GM23338 (cell line): ENCODE measurements at regions not wholly inside any gene's neighbourhood (a gene's known extent, or its start where the extent isn't known, plus 50 kb on each side); places are given as distances from the start of the nearest gene placed in this dataset.

ENCODE experiments used
- ATAC-seq: fragments of 200-7000 bp; cut with Tn5 transposase; 3 replicates; pipeline ENCODE4 v1.9.1; 2020
- DNase-seq: peaks from one replicate; pipeline ENCODE4 v3.0.0-alpha.2; 2015; ENCODE audit warnings: low spot score
- H2AFZ ChIP-seq: fragments of 200-600 bp; sonication (generic); 2 replicates; pipeline ENCODE4 v1.8.0; 2016; ENCODE audit warnings: antibody characterized with exemption, mild to moderate bottlenecking, moderate library complexity
- H3F3A ChIP-seq: fragments of 200-600 bp; sonication (generic); replicated peaks from 2 replicates; pipeline ENCODE4 v1.8.0; 2017; ENCODE audit warnings: antibody characterized with exemption, mixed run types, low read depth
- H3K27ac ChIP-seq: fragments of 200-600 bp; sonication (generic); 2 replicates; pipeline ENCODE4 v1.6.1; 2016; ENCODE audit warnings: low read depth
- H3K27me3 ChIP-seq: fragments of 200-600 bp; sonication (generic); 2 replicates; pipeline ENCODE4 v1.8.0; 2016; ENCODE audit warnings: mild to moderate bottlenecking, mixed run types, moderate library complexity; ENCODE audit not compliant: insufficient read depth
- H3K36me3 ChIP-seq: fragments of 200-600 bp; sonication (generic); 2 replicates; pipeline ENCODE4 v1.8.0; 2016; ENCODE audit warnings: mild to moderate bottlenecking; ENCODE audit not compliant: insufficient read depth
- H3K4me1 ChIP-seq: fragments of 200-600 bp; sonication (generic); 2 replicates; pipeline ENCODE4 v1.8.0; 2016; ENCODE audit warnings: mild to moderate bottlenecking, moderate library complexity; ENCODE audit not compliant: insufficient read depth
- H3K4me2 ChIP-seq: fragments of 200-600 bp; sonication (generic); 2 replicates; pipeline ENCODE4 v1.7.1; 2017; ENCODE audit warnings: mixed run types
- H3K4me3 ChIP-seq: fragments of 200-600 bp; sonication (generic); 2 replicates; pipeline ENCODE4 v1.6.1; 2016; ENCODE audit warnings: mixed run types
- H3K79me2 ChIP-seq: fragments of 200-600 bp; sonication (generic); replicated peaks from 2 replicates; pipeline ENCODE4 v1.8.0; 2017; ENCODE audit warnings: mild to moderate bottlenecking; ENCODE audit not compliant: insufficient read depth
- H3K9me2 ChIP-seq: fragments of 200-600 bp; sonication (generic); 2 replicates; pipeline ENCODE4 v1.8.0; 2017; ENCODE audit not compliant: insufficient read depth
- H4K20me1 ChIP-seq: fragments of 200-600 bp; sonication (generic); replicated peaks from 2 replicates; pipeline ENCODE4 v1.8.0; 2017; ENCODE audit warnings: mild to moderate bottlenecking; ENCODE audit not compliant: insufficient read depth
- H3K27ac Mint-ChIP-seq: 2 replicates; pipeline ENCODE4 v1.8.0; 2020; ENCODE audit warnings: inconsistent platforms, mild to moderate bottlenecking, moderate library complexity, mixed read lengths
- H3K27me3 Mint-ChIP-seq: 3 replicates; pipeline ENCODE4 v1.8.0; 2022; ENCODE audit warnings: low read depth, mild to moderate bottlenecking, moderate library complexity, mixed read lengths, inconsistent platforms; ENCODE audit not compliant: insufficient read depth, poor library complexity
- H3K36me3 Mint-ChIP-seq: 3 replicates; pipeline ENCODE4 v1.8.0; 2021; ENCODE audit warnings: low read depth, mild to moderate bottlenecking, inconsistent platforms, moderate library complexity, mixed read lengths
- H3K4me1 Mint-ChIP-seq: 3 replicates; pipeline ENCODE4 v1.8.0; 2020; ENCODE audit warnings: mild to moderate bottlenecking, inconsistent platforms, mixed read lengths
- H3K4me3 Mint-ChIP-seq: 3 replicates; pipeline ENCODE4 v1.8.0; 2021; ENCODE audit warnings: moderate library complexity, mild to moderate bottlenecking, inconsistent platforms, mixed read lengths
- H3K9me3 Mint-ChIP-seq: 3 replicates; pipeline ENCODE4 v1.8.0; 2020; ENCODE audit warnings: moderate library complexity, mild to moderate bottlenecking, inconsistent platforms, mixed read lengths
- CREB1 ChIP-seq: fragments of 250-450 bp; sonication (Bioruptor Pico); IDR thresholded peaks from 2 replicates; pipeline ENCODE4 v1.5.0; 2020; ENCODE audit warnings: low read depth, mild to moderate bottlenecking, moderate library complexity
- EZH2 ChIP-seq: fragments of 200-600 bp; sonication (generic); IDR thresholded peaks from one replicate; pipeline ENCODE4 v1.8.0; 2017; ENCODE audit warnings: antibody characterized with exemption, mild to moderate bottlenecking, low read depth; ENCODE audit not compliant: unreplicated experiment
- JUNB ChIP-seq: IDR thresholded peaks from one replicate; pipeline ENCODE4 v1.6.1; 2016; ENCODE audit warnings: antibody characterized with exemption; ENCODE audit not compliant: unreplicated experiment
- STAT1 ChIP-seq: IDR thresholded peaks from one replicate; pipeline ENCODE4 v1.6.1; 2016; ENCODE audit warnings: antibody characterized with exemption; ENCODE audit not compliant: unreplicated experiment
- ZNF331 ChIP-seq: fragments of 250-450 bp; sonication (Bioruptor Pico); IDR thresholded peaks from 2 replicates; pipeline ENCODE4 v1.5.0; 2020; ENCODE audit warnings: low read depth, mild to moderate bottlenecking, moderate library complexity
- TF ChIP-seq, protein P1 (sequence below): fragments of 250-450 bp; sonication (Bioruptor Pico); IDR thresholded peaks from 2 replicates; pipeline ENCODE4 v1.5.0; 2020; ENCODE audit warnings: mild to moderate bottlenecking, moderate library complexity
- TF ChIP-seq, protein P2 (sequence below), 2 experiments: fragments of 200-600 bp in 1 of 2; sonication (generic) in 1 of 2; conservative IDR thresholded peaks; 2 replicates each; pipeline versions ENCODE4 v1.5.1 to v1.6.1; 2016 to 2017; ENCODE audit warnings: antibody characterized with exemption in 2 of 2, low read depth in 2 of 2, mild to moderate bottlenecking in 2 of 2, moderate library complexity in 1 of 2

DNA sequence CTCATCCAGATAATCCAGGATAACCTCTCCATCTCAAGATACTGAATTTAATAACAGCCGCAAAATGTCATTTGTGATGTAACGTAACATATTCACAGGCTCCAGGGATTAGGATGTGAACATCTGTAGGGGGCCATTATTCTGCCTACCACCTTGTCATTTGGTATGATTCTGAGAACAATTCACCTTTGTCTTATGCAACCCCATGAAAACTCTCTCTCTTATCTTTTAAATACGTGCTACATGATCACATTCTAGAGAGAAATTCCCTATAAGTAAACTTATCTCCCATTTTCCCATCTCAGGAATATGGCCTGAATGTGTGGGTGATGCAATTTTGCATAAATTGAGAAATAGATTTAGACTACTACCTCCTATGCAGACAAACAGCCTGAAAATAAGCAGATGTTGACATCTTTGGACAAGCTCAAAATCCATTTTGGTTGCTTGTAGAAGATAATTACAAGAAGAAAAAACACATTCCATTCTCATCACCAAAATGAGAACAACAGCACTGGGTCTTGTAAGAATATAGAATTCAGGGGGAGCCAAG, 255.4 kb upstream of the STXBP5 start:
- ATAC-seq, result no peak
- H3K9me2 ChIP-seq, result no peaks in the 10 kb centered on the region; the same call in 1 of the 2 replicates
- no peaks in the 10 kb centered on the region for H4K20me1 ChIP-seq
- no peaks in the 10 kb centered on the region for H3F3A ChIP-seq
- no peaks in the 10 kb centered on the region for H3K36me3 ChIP-seq
- no peak for DNase-seq
- Mint-ChIP-seq H3K9me3 (peaks cover 4% of the 10 kb centered on the region), H3K27me3 (no peaks in the 10 kb centered on the region), H3K27ac (no peak overlapping the region), H3K36me3 (no peaks in the 10 kb centered on the region; the same call in 2 of the 3 replicates), H3K4me1 (no peaks in the 10 kb centered on the region), H3K4me3 (no peak overlapping the region)
- no peaks in the 10 kb centered on the region for H3K27me3 ChIP-seq
- no peak overlapping the region for H2AFZ ChIP-seq
- H3K4me2 ChIP-seq, result no peak overlapping the region
- TF ChIP-seq EZH2, result no peak
- TF ChIP-seq ZNF331 (CRISPR knock-in tag), result no peak
- TF ChIP-seq, protein P1, sequence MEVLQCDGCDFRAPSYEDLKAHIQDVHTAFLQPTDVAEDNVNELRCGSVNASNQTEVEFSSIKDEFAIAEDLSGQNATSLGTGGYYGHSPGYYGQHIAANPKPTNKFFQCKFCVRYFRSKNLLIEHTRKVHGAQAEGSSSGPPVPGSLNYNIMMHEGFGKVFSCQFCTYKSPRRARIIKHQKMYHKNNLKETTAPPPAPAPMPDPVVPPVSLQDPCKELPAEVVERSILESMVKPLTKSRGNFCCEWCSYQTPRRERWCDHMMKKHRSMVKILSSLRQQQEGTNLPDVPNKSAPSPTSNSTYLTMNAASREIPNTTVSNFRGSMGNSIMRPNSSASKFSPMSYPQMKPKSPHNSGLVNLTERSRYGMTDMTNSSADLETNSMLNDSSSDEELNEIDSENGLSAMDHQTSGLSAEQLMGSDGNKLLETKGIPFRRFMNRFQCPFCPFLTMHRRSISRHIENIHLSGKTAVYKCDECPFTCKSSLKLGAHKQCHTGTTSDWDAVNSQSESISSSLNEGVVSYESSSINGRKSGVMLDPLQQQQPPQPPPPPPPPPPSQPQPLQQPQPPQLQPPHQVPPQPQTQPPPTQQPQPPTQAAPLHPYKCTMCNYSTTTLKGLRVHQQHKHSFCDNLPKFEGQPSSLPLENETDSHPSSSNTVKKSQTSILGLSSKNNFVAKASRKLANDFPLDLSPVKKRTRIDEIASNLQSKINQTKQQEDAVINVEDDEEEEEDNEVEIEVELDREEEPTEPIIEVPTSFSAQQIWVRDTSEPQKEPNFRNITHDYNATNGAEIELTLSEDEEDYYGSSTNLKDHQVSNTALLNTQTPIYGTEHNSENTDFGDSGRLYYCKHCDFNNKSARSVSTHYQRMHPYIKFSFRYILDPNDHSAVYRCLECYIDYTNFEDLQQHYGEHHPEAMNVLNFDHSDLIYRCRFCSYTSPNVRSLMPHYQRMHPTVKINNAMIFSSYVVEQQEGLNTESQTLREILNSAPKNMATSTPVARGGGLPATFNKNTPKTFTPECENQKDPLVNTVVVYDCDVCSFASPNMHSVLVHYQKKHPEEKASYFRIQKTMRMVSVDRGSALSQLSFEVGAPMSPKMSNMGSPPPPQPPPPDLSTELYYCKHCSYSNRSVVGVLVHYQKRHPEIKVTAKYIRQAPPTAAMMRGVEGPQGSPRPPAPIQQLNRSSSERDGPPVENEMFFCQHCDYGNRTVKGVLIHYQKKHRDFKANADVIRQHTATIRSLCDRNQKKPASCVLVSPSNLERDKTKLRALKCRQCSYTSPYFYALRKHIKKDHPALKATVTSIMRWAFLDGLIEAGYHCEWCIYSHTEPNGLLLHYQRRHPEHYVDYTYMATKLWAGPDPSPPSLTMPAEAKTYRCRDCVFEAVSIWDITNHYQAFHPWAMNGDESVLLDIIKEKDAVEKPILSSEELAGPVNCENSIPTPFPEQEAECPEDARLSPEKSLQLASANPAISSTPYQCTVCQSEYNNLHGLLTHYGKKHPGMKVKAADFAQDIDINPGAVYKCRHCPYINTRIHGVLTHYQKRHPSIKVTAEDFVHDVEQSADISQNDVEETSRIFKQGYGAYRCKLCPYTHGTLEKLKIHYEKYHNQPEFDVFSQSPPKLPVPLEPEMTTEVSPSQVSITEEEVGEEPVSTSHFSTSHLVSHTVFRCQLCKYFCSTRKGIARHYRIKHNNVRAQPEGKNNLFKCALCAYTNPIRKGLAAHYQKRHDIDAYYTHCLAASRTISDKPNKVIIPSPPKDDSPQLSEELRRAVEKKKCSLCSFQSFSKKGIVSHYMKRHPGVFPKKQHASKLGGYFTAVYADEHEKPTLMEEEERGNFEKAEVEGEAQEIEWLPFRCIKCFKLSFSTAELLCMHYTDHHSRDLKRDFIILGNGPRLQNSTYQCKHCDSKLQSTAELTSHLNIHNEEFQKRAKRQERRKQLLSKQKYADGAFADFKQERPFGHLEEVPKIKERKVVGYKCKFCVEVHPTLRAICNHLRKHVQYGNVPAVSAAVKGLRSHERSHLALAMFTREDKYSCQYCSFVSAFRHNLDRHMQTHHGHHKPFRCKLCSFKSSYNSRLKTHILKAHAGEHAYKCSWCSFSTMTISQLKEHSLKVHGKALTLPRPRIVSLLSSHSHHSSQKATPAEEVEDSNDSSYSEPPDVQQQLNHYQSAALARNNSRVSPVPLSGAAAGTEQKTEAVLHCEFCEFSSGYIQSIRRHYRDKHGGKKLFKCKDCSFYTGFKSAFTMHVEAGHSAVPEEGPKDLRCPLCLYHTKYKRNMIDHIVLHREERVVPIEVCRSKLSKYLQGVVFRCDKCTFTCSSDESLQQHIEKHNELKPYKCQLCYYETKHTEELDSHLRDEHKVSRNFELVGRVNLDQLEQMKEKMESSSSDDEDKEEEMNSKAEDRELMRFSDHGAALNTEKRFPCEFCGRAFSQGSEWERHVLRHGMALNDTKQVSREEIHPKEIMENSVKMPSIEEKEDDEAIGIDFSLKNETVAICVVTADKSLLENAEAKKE, result no peak
- TF ChIP-seq JUNB, result no peak
- no peak for TF ChIP-seq STAT1
- TF ChIP-seq, protein P2, sequence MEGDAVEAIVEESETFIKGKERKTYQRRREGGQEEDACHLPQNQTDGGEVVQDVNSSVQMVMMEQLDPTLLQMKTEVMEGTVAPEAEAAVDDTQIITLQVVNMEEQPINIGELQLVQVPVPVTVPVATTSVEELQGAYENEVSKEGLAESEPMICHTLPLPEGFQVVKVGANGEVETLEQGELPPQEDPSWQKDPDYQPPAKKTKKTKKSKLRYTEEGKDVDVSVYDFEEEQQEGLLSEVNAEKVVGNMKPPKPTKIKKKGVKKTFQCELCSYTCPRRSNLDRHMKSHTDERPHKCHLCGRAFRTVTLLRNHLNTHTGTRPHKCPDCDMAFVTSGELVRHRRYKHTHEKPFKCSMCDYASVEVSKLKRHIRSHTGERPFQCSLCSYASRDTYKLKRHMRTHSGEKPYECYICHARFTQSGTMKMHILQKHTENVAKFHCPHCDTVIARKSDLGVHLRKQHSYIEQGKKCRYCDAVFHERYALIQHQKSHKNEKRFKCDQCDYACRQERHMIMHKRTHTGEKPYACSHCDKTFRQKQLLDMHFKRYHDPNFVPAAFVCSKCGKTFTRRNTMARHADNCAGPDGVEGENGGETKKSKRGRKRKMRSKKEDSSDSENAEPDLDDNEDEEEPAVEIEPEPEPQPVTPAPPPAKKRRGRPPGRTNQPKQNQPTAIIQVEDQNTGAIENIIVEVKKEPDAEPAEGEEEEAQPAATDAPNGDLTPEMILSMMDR (conservative IDR thresholded peaks at IDR 0.05; ENCODE audit: low read depth in 2 of 2), result no peak
- no peak for TF ChIP-seq CREB1 (CRISPR knock-in tag)
- H3K27ac ChIP-seq, result no peak overlapping the region
- no peaks in the 10 kb centered on the region for H3K79me2 ChIP-seq
- H3K4me3 ChIP-seq, result no peak overlapping the region
- H3K4me1 ChIP-seq, result no peaks in the 10 kb centered on the region
